HG02642 (cell line): ENCODE measurements at regions not wholly inside any gene's neighbourhood (a gene's known extent, or its start where the extent isn't known, plus 50 kb on each side); places are given as distances from the start of the nearest gene placed in this dataset.

Experiments used
- ATAC-seq: cut with Tn5 transposase; IDR thresholded peaks from one replicate; pipeline ENCODE4 v1.9.1; 2021; ENCODE audit warnings: mild to moderate bottlenecking; ENCODE audit not compliant: unreplicated experiment, poor library complexity

GRCh38 chr2:76599732-76600368 is 889.1 kb upstream of the GCFC2 start:
- ATAC-seq = peak; percentile 98

- ATAC-seq = no peak
Measured at GRCh38 chr2:76584474-76584873, 873.8 kb upstream of the GCFC2 start.

- no peak for ATAC-seq
Measured at GRCh38 chr2:76579911-76580310, 869.2 kb upstream of the GCFC2 start.

- no peak for ATAC-seq
Measured at GRCh38 chr2:76572981-76573380, 862.3 kb upstream of the GCFC2 start.

GRCh38 chr2:76569819-76570218 is 859.1 kb upstream of the GCFC2 start:
- ATAC-seq = no peak

GRCh38 chr2:76567478-76567877 is 856.8 kb upstream of the GCFC2 start:
- no peak for ATAC-seq

DNA sequence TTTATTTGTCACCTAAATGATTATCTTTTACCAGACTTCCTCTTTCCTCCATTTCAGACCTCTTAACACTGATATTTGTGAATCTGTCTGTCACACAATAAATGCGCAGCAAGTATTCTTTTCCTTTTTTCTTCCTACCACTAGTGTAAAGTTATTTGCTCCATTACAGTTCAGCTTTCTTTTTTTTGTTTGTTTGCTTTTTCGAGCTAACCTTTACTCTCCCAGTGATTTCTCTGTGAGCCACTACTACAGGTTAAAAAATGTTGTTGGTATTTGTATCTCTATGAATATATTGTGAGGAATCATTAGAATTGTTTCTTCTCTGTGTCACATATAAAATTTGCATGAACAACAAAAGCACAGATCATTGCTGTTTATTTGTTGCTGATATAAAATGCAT is 854.0 kb upstream of the GCFC2 start:
- no peak for ATAC-seq

DNA sequence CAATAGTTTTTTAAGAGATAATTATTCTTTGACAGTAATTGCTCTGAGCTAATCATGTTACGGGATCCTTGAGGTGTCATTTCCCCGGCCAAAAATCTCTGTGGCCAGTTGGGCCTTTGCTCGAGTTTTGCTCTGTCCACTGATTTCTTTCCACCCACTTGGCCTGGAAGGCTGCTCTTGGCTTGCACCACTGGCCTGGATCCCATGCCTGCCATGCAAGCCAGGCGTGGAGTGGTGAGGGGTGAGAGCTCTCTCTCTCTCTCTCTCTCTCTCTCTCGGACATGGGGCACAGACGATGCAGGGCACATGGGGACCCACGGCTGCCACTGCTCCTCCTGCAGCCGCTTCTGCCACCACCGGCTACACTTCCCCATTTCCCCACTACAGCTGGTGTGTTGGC is 853.0 kb upstream of the GCFC2 start:
- ATAC-seq = no peak

- no peak for ATAC-seq
Measured at GRCh38 chr2:76558157-76558556, 847.4 kb upstream of the GCFC2 start.

DNA sequence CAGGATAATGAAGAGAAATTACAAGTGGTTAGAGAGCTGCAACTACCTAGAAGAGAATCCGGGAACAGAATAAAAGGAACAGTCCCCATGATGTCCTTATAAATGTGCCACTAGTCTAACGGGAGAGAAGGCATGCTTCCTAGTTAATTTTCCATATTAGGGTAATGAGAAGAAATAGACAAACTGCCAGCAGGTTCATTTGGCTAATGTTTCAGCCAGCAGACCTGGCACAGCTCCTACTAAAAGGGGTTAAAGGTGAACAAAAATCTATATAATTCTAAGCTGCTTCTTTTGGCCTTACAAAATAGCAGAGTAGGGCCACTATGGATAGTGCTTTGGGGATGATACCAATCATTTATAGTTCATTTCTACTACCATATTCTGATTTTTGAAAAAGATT is 845.3 kb upstream of the GCFC2 start:
- ATAC-seq = no peak

- no peak for ATAC-seq
Measured at GRCh38 chr2:76546207-76546606, 835.5 kb upstream of the GCFC2 start.

- no peak for ATAC-seq
Measured at GRCh38 chr2:76544901-76545300, 834.2 kb upstream of the GCFC2 start.

- no peak for ATAC-seq
Measured at GRCh38 chr2:76517574-76517909, 806.8 kb upstream of the GCFC2 start.

DNA sequence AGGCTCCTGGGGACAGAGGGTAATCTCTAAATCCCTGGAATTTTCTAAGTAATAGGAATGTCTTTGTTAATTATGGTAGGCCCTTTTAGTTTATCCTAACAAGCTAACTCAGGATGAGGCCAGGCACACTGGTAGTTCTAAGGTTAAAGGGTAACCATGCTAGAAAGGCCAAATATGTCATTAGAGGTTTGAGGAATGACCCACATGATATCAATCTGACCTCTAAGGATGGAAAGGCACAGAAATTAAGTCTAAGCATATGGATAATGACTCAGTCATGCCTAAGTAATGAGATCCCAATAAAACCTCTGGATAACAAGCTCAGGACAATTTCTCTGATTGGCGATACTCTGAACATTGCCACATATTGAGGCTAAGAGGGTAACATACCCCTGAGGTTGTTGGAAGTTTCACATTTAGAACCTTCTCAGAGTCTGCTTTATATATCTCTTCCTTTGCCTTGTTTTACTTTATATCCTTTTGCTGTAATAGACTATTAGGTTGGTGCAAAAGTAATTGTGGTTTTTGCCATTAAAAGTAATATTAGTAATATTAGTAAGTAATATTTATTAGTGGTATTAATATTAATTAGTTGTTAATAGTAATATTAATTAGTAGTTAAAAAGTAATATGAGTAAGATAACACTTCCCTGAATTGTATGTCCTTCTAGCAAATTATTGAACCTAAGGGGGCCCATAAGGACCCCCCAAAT is 806.3 kb upstream of the GCFC2 start:
- no peak for ATAC-seq

GRCh38 chr2:76512201-76512820 is 801.6 kb upstream of the GCFC2 start:
- no peak for ATAC-seq

GRCh38 chr2:76506538-76506937 is 795.8 kb upstream of the GCFC2 start:
- ATAC-seq = no peak

GRCh38 chr2:76501641-76502040 is 790.9 kb upstream of the GCFC2 start:
- ATAC-seq = no peak

DNA sequence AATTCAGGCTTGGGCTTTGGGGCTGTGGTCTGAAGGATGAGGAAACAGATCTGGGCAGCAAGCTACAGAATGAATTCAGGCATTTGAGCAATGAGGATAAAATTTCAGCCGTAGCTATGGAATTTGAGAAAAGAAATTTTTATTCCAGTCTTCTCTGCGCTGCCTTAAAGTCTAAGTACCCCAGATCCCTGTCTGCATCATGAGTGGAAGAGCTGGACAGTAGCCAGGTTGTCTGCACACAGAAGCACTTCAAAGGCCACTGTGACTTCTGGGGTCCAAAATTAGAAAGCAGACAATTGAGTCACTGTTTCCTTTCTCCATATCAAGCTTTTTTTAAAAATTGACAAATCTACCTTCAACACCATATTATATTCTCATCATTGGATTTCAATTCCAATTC is 787.6 kb upstream of the GCFC2 start:
- no peak for ATAC-seq

DNA sequence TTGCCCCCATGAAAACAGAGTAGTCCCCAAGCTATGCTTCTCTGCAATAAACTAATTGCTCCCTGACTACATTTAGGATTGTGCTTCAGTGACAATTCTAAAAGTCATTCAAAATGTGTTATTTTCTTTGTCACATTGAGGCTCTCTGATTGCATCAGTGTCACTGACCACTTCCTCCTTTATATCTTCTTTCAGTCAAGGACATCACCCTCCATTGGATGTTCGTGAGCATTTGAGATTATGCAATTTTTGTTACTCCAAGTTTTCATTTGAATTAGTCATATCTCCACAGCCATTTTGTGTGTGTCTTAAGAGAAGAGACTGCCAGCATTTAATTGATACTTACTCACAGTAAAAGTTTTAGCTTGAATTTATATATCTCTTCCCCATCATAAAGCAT is 780.8 kb upstream of the GCFC2 start:
- ATAC-seq = no peak

- ATAC-seq = no peak
Measured at GRCh38 chr2:76478266-76479035, 767.7 kb upstream of the GCFC2 start.

- ATAC-seq = no peak
Measured at GRCh38 chr2:76472946-76473345, 762.2 kb upstream of the GCFC2 start.
